Gastroesophageal sphincter (tissue), 3 donors: ENCODE measurements at regions not wholly inside any gene's neighbourhood (a gene's known extent, or its start where the extent isn't known, plus 50 kb on each side); places are given as distances from the start of the nearest gene placed in this dataset.

Source experiments
- POLR2A ChIP-seq, 2 donors: fragments of 450-650 bp; IDR thresholded peaks; one replicate each; pipeline ENCODE4 v1.6.1; 2017; ENCODE audit warnings: antibody characterized with exemption in 2 of 2, mild to moderate bottlenecking in 2 of 2, moderate library complexity in 1 of 2
- POLR2AphosphoS5 ChIP-seq: sonication (generic); formaldehyde crosslinking; IDR thresholded peaks from one replicate; pipeline ENCODE4 v1.6.1; 2017; ENCODE audit warnings: antibody characterized with exemption
- TF ChIP-seq, protein P1 (sequence below), 4 experiments: fragments of 200-600 bp in 2 of 4; fragments of 450-650 bp in 2 of 4; sonication (generic) in 1 of 4; IDR thresholded peaks; one replicate each; pipeline ENCODE4 v1.5.1; 2017 to 2019; ENCODE audit warnings: antibody characterized with exemption in 4 of 4, mild to moderate bottlenecking in 2 of 4, moderate library complexity in 2 of 4

GRCh38 chr12:63084501-63084900 lies 66.5 kb downstream of the AVPR1A start:
- TF ChIP-seq, protein P1, sequence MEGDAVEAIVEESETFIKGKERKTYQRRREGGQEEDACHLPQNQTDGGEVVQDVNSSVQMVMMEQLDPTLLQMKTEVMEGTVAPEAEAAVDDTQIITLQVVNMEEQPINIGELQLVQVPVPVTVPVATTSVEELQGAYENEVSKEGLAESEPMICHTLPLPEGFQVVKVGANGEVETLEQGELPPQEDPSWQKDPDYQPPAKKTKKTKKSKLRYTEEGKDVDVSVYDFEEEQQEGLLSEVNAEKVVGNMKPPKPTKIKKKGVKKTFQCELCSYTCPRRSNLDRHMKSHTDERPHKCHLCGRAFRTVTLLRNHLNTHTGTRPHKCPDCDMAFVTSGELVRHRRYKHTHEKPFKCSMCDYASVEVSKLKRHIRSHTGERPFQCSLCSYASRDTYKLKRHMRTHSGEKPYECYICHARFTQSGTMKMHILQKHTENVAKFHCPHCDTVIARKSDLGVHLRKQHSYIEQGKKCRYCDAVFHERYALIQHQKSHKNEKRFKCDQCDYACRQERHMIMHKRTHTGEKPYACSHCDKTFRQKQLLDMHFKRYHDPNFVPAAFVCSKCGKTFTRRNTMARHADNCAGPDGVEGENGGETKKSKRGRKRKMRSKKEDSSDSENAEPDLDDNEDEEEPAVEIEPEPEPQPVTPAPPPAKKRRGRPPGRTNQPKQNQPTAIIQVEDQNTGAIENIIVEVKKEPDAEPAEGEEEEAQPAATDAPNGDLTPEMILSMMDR (IDR thresholded peaks at IDR 0.05): no peak
- no peak for TF ChIP-seq POLR2A (IDR thresholded peaks at IDR 0.05)
- TF ChIP-seq POLR2AphosphoS5: no peak
